Tibial nerve (tissue), 4 donors: ENCODE measurements at regions not wholly inside any gene's neighbourhood (a gene's known extent, or its start where the extent isn't known, plus 50 kb on each side); places are given as distances from the start of the nearest gene placed in this dataset.
"Not testable (repeated sequence)": the region's sequence is repeated elsewhere in the genome, so short reads cannot be mapped to it uniquely, and the experiment has no call there.

ENCODE experiments used
- DNase-seq, 2 donors: peaks; one replicate each; pipeline ENCODE4 v3.0.0-alpha.2; 2019; ENCODE audit warnings: low spot score in 2 of 2
- H3K27ac ChIP-seq, 4 donors: fragments of 200-600 bp; sonication (generic) in 3 of 4; one replicate each; pipeline ENCODE4 v1.5.1; 2017 to 2019; ENCODE audit warnings: mild to moderate bottlenecking in 1 of 4
- H3K27me3 ChIP-seq, 2 donors: fragments of 200-600 bp; sonication (generic) in 1 of 2; one replicate each; pipeline versions ENCODE4 v1.5.1 to v1.6.0; 2017 to 2019
- H3K36me3 ChIP-seq, 3 donors: fragments of 200-600 bp; sonication (generic); one replicate each; pipeline ENCODE4 v1.5.1; 2018 to 2019
- H3K4me1 ChIP-seq, 4 donors: fragments of 200-600 bp; sonication (generic) in 3 of 4; one replicate each; pipeline ENCODE4 v1.5.1; 2017 to 2019
- H3K4me3 ChIP-seq, 4 donors: fragments of 200-600 bp; sonication (generic) in 3 of 4; one replicate each; pipeline ENCODE4 v1.5.1; 2017 to 2019; ENCODE audit warnings: mild to moderate bottlenecking in 1 of 4, moderate library complexity in 1 of 4
- H3K9me3 ChIP-seq, 4 donors: fragments of 200-600 bp; sonication (generic) in 3 of 4; one replicate each; pipeline ENCODE4 v1.5.1; 2017 to 2019
- EP300 ChIP-seq, 2 donors: sonication (generic); formaldehyde crosslinking; IDR thresholded peaks; one replicate each; pipeline ENCODE4 v1.6.1; 2017; ENCODE audit warnings: antibody characterized with exemption in 2 of 2, mild to moderate bottlenecking in 1 of 2
- POLR2A ChIP-seq, 2 donors: fragments of 450-650 bp; IDR thresholded peaks; one replicate each; pipeline ENCODE4 v1.6.1; 2017; ENCODE audit warnings: antibody characterized with exemption in 2 of 2, mild to moderate bottlenecking in 2 of 2, moderate library complexity in 2 of 2
- WGBS, 2 donors: methylation state at CpG; one replicate each; pipeline ENCODE4 v1.1.5; 2018; 5-methylcytosine and 5-hydroxymethylcytosine counted together
- TF ChIP-seq, protein P1 (sequence below), 5 experiments: fragments of 200-600 bp in 3 of 5; fragments of 450-650 bp in 2 of 5; sonication (generic) in 3 of 5; IDR thresholded peaks; one replicate each; pipeline ENCODE4 v1.5.1; 2016 to 2019; ENCODE audit warnings: antibody characterized with exemption in 5 of 5, mild to moderate bottlenecking in 3 of 5, moderate library complexity in 2 of 5

- H3K36me3 ChIP-seq = no peaks in the 10 kb centered on the region
- no peak overlapping the region for H3K27ac ChIP-seq
- no peaks in the 10 kb centered on the region for H3K4me1 ChIP-seq
- H3K9me3 ChIP-seq = peaks cover 0 to 7% (median 0%) of the 10 kb centered on the region in 4 donors
- no peak overlapping the region for H3K4me3 ChIP-seq
- H3K27me3 ChIP-seq = no peaks in the 10 kb centered on the region
- WGBS, 2 donors = 44 to 70% methylated on average over 1 of the region's 1 CpG
- DNase-seq = no peak
- TF ChIP-seq, protein P1, sequence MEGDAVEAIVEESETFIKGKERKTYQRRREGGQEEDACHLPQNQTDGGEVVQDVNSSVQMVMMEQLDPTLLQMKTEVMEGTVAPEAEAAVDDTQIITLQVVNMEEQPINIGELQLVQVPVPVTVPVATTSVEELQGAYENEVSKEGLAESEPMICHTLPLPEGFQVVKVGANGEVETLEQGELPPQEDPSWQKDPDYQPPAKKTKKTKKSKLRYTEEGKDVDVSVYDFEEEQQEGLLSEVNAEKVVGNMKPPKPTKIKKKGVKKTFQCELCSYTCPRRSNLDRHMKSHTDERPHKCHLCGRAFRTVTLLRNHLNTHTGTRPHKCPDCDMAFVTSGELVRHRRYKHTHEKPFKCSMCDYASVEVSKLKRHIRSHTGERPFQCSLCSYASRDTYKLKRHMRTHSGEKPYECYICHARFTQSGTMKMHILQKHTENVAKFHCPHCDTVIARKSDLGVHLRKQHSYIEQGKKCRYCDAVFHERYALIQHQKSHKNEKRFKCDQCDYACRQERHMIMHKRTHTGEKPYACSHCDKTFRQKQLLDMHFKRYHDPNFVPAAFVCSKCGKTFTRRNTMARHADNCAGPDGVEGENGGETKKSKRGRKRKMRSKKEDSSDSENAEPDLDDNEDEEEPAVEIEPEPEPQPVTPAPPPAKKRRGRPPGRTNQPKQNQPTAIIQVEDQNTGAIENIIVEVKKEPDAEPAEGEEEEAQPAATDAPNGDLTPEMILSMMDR (IDR thresholded peaks at IDR 0.05) = no peak
- TF ChIP-seq EP300 (IDR thresholded peaks at IDR 0.05) (no peak), POLR2A (IDR thresholded peaks at IDR 0.05) (no peak)
These were observed 1552.1 kb upstream of the SEL1L start for GRCh38 chr14:83085725-83086124.

DNA sequence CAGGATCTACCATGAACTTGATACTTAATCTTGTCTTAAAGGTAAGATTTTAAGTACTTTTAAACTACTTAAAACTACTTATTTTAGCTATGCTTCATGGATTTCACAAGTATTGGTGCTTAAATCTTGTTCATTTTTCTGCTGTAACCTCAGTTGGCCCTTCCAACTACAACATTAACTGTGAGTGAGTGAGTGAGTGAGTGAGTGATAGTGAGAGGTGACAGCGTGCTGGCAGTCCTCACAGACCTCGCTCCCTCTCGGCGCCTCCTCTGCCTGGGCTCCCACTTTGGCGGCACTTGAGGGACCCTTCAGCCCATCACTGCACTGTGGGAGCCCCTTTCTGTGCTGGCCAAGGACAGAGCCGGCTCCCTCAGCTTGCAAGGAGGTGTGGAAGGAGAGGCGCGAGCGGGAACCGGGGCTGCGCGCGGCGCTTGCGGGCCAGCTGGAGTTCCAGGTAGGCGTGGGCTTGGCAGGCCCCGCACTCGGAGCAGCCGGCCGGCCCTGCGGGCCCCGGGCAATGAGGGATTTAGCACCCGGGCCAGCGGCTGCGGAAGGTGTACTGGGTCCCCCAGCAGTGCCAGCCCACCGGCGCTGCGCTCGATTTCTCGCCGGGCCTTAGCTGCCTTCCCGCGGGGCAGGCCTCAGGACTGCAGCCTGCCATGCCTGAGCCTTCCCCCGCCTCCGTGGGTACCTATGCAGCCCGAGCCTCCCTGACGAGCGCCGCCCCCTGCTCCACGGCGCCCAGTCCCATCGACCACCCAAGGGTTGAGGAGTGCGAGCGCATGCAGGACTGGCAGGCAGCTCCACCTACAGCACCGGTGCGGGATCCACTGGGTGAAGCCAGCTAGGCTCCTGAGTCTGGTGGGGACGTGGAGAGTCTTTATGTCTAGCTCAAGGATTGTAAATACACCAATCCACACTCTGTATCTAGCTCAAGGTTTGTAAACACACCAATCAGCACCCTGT is 1558.6 kb upstream of the SEL1L start:
- H3K4me3 ChIP-seq, H3K27ac ChIP-seq, H3K36me3 ChIP-seq, H3K9me3 ChIP-seq, H3K27me3 ChIP-seq, H3K4me1 ChIP-seq, DNase-seq: not testable (repeated sequence)
- 48 to 60% methylated on average over 35 to 38 of the region's 47 CpGs for WGBS, 2 donors

DNA sequence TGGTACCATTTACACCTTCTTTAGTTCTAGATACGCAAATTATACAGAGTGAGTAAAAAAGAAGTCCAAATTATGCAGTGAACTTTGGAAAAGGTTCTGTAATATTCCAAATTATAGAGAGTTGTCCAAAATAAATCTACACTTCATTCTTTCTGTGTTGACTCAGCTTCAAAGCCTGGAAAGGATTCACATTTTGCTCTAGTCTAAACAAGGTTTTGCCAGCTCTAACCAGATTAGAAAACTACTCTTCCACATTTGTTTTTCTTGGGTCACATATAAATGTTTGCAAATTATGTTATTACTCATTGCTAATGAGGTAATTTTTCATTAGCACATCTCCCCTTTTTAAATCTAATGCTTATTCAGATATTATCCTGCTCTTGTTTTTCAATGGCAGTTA is 1562.4 kb upstream of the SEL1L start:
- Histone ChIP-seq H3K27ac (no peak overlapping the region), H3K27me3 (no peaks in the 10 kb centered on the region), H3K36me3 (no peaks in the 10 kb centered on the region), H3K4me1 (no peaks in the 10 kb centered on the region), H3K9me3 (no peaks in the 10 kb centered on the region), H3K4me3 (no peak overlapping the region)
- TF ChIP-seq POLR2A (IDR thresholded peaks at IDR 0.05) (no peak), EP300 (IDR thresholded peaks at IDR 0.05) (no peak)
- TF ChIP-seq, protein P1 (IDR thresholded peaks at IDR 0.05) = no peak
- 60 to 68% methylated on average over 1 of the region's 1 CpG for WGBS, 2 donors
- DNase-seq = no peak

DNA sequence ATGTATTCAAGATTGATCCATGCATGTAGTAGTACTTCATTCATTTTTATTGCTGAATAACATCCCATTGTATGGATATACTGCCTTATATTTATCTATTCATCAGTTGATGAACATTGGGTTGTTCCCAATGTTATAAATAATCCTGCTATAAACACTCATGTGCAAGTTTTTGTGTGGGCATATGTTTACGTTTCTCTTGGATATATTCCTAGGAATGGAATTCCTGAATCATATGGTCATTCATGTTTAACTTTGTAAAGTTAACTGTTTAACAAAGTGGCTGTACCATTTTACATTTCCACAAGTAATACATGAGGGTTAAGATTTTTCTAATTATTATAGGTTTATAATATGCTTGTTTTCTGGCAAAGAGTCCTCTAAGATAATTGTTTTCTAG is 1568.2 kb upstream of the SEL1L start:
- 26 to 31% methylated on average over 1 of the region's 1 CpG for WGBS, 2 donors
- TF ChIP-seq EP300 (IDR thresholded peaks at IDR 0.05) (no peak), POLR2A (IDR thresholded peaks at IDR 0.05) (no peak)
- TF ChIP-seq, protein P1 (IDR thresholded peaks at IDR 0.05) = no peak

DNA sequence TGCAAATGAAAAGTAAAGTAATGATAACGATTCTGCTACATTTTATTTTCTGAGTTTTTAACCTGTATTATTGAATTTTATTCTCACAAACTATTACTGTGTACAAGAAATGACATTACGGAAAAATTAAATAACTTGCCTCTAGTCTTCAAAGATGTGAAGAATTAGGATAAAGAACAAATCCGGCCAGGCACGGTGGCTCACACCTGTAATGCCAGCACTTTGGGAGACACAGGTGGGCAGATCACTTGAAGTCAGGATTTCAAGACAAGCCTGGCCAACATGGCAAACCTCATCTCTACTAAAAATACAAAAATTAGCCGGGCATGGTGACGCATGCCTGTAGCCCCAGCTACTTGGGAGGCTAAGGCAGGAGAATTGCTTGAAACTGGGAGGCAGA is 1584.4 kb upstream of the SEL1L start:
- Histone ChIP-seq H3K27me3 (no peaks in the 10 kb centered on the region), H3K9me3 (no peaks in the 10 kb centered on the region), H3K36me3 (no peaks in the 10 kb centered on the region), H3K4me3 (no peak overlapping the region), H3K4me1 (no peaks in the 10 kb centered on the region), H3K27ac (no peak overlapping the region)
- TF ChIP-seq POLR2A (IDR thresholded peaks at IDR 0.05) = no peak
- TF ChIP-seq, protein P1 (IDR thresholded peaks at IDR 0.05) = no peak
- WGBS, 2 donors = 92 to 96% methylated on average over 6 of the region's 6 CpGs
- no peak for DNase-seq

More for the DNA sequence above, 1568.2 kb upstream of the SEL1L start:
- no peaks in the 10 kb centered on the region for H3K27me3 ChIP-seq
- no peak overlapping the region for H3K4me3 ChIP-seq
- no peaks in the 10 kb centered on the region for H3K36me3 ChIP-seq
- H3K9me3 ChIP-seq = no peaks in the 10 kb centered on the region
- H3K27ac ChIP-seq = no peak overlapping the region
- DNase-seq = no peak
- H3K4me1 ChIP-seq = no peaks in the 10 kb centered on the region
